Epithelial cell of proximal tubule (primary cell): ENCODE measurements at regions not wholly inside any gene's neighbourhood (a gene's known extent, or its start where the extent isn't known, plus 50 kb on each side); places are given as distances from the start of the nearest gene placed in this dataset.

Experiments
- DNase-seq: peaks from one replicate; pipeline ENCODE4 v3.0.0-alpha.2; 2011; ENCODE audit warnings: low read depth
- H3K4me3 ChIP-seq: 2 replicates; pipeline ENCODE4 v1.5.1; 2011; ENCODE audit warnings: low read depth, mild to moderate bottlenecking, low read length
- TF ChIP-seq, protein P1 (sequence below): conservative IDR thresholded peaks from 2 replicates; pipeline ENCODE4 v1.5.1; 2012; ENCODE audit warnings: low read depth, mild to moderate bottlenecking, low read length

DNA sequence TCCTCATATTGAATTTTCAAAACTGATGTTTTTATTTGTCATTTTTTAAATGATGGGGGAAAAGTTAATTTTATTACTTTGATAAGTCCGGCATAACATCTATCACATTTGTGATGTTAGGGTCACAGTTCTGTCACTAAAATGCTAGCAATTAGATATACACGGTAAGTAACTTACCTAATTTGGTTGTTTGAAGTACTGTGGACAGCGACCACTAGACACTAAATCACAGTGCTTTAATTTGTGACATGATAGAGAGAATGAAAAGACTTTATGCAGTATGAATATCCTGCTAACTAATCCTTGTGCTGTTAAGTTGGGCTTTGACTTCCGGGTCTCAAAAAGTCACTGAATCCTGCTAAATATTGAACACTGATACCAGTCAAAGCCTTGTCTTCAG is 857.3 kb upstream of the KCND2 start:
- no peak for DNase-seq
- TF ChIP-seq, protein P1, sequence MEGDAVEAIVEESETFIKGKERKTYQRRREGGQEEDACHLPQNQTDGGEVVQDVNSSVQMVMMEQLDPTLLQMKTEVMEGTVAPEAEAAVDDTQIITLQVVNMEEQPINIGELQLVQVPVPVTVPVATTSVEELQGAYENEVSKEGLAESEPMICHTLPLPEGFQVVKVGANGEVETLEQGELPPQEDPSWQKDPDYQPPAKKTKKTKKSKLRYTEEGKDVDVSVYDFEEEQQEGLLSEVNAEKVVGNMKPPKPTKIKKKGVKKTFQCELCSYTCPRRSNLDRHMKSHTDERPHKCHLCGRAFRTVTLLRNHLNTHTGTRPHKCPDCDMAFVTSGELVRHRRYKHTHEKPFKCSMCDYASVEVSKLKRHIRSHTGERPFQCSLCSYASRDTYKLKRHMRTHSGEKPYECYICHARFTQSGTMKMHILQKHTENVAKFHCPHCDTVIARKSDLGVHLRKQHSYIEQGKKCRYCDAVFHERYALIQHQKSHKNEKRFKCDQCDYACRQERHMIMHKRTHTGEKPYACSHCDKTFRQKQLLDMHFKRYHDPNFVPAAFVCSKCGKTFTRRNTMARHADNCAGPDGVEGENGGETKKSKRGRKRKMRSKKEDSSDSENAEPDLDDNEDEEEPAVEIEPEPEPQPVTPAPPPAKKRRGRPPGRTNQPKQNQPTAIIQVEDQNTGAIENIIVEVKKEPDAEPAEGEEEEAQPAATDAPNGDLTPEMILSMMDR = no peak
- no peak overlapping the region for H3K4me3 ChIP-seq

DNA sequence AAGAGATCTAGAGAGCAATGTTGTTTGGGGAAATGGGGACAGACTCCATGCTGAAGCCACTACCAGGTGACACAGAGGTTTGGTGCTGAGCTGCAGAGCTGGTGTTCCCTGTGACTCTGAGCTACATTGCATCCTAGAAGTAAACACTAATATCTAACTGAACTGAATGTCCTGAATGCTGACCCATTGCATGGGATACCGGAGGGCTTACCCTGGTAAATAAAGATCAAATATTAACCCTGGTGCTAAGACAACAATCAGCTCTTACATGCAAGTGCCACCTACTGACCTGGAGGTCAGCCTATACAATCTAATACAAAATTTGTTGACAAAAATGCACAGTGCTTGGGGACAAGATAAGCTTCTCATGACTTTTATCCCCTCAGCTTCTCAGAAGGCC is 851.3 kb upstream of the KCND2 start:
- TF ChIP-seq, protein P1 = no peak
- H3K4me3 ChIP-seq = no peak overlapping the region
- no peak for DNase-seq

DNA sequence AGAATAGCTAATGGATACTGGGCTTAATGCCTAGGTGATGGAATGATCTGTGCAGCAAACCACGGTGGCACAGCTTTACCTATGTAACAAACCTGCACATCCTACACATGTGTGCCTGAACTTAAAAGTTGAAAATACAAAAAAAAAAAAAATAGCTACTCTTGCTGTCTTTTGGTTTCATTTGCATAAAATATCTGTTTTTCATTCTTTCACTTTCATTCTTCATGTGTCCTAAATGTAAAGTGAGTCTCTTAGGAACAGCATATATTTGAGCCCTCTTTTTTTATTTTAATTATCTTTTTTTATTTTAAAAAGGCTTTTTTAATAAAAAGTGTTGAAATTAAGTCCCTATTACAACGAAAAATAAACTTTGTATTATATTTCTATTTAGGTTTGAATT is 836.1 kb upstream of the KCND2 start:
- H3K4me3 ChIP-seq = no peak overlapping the region
- TF ChIP-seq, protein P1 = no peak
- DNase-seq = no peak

DNA sequence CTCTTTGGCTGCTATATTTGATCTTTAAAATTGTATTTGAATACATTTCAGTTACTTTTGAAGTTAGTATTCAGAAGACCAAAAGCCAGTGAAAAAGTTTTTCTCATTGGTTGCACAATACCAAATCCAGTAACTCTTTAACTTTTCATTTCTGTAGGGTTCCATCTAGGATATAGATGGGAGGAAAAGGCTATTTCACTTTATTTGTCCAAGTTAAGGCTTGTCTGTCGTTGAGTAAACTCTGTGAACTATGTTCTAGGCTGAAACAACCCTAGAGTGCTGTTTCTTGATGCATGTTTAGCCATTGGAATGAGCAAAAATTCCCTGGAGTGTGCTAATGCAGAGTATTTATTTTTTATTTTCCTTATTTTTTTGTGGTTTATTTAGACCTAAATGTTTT is 834.7 kb upstream of the KCND2 start:
- H3K4me3 ChIP-seq = no peak overlapping the region
- TF ChIP-seq, protein P1 = no peak
- DNase-seq = no peak

DNA sequence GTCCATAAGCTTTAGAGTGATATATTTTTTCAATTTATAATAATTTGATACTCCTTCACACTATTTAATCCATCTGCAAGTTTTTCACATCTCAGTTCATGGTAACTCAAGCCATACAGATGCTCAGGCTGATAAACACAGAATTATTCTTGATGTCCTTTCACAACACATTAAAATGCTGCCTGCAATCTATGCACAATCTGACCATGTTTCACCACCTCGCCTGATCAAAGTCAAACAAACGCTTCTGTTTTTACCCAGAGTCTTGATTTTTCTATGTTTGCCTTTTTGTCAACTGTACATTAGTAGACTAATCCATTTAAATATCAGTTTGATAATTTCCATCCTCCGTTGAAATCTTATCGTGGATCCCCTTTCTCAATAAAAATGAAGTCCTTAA is 833.8 kb upstream of the KCND2 start:
- no peak for DNase-seq
- TF ChIP-seq, protein P1 = no peak
- no peak overlapping the region for H3K4me3 ChIP-seq

DNA sequence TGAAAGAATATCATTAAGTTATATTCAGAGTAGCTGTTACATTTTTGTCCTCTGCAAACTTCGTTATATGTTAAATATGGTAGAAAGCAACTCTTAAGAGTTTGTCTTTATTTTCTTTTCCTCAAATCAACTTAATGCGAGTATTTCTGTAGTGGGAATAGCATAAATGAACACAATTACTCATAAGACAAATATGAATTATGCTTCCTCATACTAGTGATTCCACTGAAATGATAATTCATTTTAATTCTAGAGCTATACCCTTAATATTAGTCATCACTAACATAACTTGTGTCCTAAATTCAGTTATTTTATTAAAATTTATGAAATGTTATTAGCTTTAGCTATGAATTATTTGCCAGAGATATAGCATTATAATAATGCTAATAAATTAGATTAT is 820.6 kb upstream of the KCND2 start:
- no peak for DNase-seq
- TF ChIP-seq, protein P1 = no peak
- H3K4me3 ChIP-seq = no peak overlapping the region

DNA sequence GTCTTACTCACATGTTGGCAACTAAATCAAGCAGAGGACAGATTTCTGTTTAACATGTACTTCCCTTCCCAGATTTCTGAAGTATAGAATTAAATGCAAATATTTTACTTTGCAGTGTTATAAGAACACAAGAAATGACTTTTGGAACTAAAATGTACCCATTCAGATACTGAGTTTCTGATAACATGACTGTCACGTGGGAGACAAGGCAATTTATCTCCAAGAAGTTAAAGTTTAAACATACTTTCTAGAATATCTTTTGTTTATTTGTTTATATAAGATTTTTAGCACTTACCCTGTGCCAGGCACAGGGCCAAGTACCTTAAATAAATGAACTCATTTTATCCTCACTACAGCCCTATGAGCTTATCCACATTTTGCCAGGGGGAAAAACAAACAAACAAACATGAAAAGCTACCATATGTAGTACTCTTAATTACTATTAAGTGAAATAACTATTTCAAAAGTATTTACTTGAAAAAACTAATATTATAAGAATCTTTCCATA is 807.1 kb upstream of the KCND2 start:
- H3K4me3 ChIP-seq = no peak overlapping the region
- DNase-seq = no peak
- TF ChIP-seq, protein P1 = no peak
